ENCODE measurements at regions not wholly inside any gene's neighbourhood (a gene's known extent, or its start where the extent isn't known, plus 50 kb on each side); places are given as distances from the start of the nearest gene placed in this dataset.

DNA sequence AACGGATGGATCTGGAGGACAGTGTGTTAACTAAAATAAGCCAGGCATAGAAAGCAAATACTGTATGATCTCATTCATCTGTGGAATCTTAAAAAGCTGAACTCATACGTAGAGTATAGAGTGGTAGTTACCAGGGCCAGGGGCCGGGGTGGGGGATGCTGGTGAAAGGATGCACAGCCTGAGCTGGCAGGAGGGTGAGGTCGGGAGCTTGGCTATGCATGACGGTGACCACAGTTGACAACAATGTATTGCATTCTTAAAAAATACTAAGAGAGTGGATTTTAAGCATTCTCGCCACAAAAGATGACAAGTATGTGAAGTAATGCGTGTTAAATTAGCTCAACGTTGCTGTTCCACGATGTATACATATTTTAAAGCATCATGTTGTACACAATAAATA, 351.3 kb downstream of the TMEM121 start:
- TF ChIP-seq FOSL2 (CRISPR knock-in tag; IDR thresholded peaks at IDR 0.05) (no peak), CEBPB (IDR thresholded peaks at IDR 0.05; ENCODE audit: borderline replicate concordance, low read depth, low read length) (no peak)

All from HepG2 (cell line).